Cerebellar cortex (tissue), 1 donor: ENCODE measurements at regions not wholly inside any gene's neighbourhood (a gene's known extent, or its start where the extent isn't known, plus 50 kb on each side); places are given as distances from the start of the nearest gene placed in this dataset.

Experiments
- DNase-seq: peaks from one replicate; pipeline ENCODE4 v3.0.0-alpha.2; 2015; ENCODE audit warnings: low spot score

DNA sequence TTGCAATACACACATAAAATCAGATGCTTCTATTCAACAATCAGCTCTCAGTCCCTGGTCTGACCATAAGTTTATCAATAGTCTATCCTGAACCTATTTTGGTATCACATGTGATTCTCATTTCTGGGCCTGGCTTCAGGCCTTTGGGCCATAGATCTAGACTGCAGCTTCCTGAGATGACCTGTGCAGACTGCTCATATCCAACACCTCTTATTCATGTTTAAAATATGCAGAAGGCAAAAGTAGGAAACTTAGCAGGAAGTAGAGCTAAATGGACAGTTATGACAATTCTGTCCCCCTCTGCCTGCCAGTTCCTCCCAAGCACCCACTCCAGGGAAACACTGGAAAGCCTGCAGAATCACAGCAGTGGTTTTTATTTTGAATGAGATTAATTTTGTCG is 53.3 kb downstream of the C7orf25 start:
- DNase-seq, result no peak

DNA sequence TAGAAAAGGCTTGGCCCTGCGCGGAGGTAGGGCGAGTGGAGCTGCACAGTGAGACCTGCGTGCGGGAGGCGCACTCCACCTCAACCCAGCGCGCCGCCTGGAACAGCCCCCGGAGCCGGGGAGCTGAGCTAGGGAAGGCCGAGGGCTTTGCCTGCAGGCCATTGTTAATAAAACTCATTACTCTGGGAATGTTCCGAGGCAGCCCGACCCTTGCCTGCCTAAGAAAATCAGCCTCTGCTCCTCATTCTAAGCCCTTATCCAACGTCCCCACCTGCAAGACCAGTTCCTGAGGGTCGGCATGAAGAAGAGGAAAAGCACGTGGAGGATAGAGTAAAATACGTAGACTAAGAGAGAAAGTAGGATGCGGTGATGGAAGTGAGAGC is 55.3 kb downstream of the C7orf25 start:
- no peak for DNase-seq

DNA sequence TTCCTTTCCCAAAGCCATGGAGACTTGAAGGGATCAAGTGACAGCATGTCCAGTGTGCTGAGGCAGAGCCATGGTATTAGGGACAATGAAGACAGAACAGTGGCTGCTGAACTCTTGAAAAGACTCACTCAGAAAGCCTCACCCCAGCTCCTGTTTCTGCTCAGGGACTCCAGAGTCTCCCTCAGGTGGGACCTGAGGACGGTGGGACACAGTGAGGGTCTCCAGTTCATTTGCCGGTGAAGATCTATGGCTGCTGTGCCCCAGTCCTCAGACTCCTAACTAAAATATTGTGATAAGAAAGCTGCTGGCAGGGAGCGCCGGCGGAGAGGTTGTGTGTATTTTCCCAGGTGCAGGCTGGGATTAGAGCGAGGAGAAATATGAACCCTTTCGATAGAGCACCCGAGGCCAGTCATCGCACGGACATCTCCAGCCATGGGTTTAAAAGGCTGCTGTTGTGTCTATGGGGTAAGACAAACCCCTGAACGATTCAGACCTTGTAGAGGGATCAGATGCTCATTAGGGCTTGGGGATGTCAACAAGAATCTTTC is 57.2 kb downstream of the C7orf25 start:
- DNase-seq, result no peak

DNA sequence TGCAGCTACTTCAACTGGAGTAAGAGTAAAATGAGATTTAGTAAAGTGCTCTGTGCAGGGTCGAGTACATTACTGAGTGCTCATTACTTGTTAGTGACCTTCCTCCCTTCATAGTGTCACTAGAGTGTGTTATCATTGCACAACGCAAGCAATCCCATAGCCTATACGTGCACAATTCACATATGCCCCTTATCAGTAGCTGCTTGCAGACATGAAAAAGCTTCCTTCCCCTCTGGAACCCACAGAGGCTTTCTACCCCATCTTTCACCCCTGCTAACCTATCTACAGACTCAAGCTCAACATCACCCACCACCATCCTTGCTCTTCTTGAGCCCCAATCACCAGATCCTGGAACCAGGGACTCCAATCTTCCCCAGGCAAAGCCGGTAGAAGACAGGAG is 59.3 kb downstream of the C7orf25 start:
- DNase-seq, result no peak

- DNase-seq, result peak; percentile 45
Measured at GRCh38 chr7:42843205-42843800, 68.6 kb downstream of the C7orf25 start.

- DNase-seq, result no peak
Measured at GRCh38 chr7:42834676-42835075, 77.2 kb downstream of the C7orf25 start.

DNA sequence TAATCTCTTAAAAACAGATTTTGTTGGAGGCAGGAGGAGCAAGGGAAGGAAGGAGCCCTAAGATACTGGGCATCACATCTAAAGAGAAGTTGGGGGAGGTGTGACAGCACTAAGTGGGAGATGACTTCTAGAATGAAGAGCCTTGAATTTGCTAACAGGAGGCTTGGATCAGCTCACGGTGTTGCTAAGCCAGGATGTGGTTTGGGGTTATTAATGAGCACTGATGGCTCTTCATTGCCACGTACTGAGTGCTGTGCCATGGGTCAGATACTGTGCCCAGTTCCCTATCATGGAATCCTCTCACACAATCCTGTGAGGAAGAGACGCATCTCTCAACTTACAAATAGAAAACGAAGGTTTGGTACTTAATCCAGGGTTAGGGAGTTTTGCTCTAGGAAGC is 78.5 kb downstream of the C7orf25 start:
- DNase-seq, result no peak

DNA sequence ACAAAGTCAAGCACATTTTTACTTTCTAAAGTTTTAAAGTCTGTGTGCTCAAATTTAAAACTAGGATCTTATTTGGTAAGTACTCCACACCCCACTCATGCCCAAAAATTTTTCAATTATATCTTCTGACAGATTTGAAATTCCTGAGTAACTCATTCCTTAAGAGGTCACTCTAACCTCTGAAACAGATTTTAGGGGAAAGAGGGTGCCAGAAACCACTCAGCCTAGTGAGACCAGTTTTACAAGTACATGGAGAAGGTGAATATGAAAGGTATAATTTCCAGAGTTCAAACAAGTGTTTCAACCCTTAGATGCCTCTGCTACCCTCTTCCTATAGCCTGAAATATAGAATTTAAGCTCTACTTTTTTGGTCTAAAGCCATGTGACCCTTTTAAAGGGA is 79.2 kb downstream of the C7orf25 start:
- no peak for DNase-seq

DNA sequence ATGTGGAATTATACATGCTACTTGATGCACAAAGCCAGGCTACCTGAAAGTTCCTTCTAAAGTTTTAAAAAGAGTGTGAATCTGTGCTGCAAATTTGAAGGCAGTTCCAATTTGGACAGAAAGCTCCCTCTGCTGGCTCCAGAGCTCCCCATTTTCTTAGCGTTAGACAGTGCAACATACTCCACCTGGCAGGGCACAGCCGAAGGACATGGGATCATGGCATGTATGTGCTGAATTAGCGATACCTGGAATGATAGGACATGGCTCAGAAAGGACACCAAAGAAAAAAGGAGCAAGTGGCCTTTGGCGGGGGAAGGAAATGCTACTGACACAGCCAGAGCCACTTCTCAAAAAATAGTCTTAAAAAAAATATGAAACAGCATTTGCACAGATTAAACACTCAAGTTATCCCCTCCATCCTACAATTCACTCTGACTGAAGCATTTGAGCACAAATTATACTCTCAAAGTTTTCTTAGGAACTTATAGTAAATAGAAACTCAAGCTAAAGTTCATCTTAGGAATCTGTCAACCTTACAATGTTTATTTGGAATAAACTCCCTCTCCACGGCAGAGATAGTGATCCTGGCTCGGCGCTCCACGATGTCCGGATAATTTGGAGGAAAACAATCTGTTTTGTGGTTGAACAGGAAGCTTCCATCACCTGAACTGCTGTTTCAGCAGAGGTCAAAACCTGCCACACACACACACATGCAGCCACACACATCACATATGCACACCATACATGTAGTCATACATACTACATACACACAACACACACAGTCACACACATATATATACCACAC is 80.0 kb downstream of the C7orf25 start:
- DNase-seq, result peak; percentile 34

DNA sequence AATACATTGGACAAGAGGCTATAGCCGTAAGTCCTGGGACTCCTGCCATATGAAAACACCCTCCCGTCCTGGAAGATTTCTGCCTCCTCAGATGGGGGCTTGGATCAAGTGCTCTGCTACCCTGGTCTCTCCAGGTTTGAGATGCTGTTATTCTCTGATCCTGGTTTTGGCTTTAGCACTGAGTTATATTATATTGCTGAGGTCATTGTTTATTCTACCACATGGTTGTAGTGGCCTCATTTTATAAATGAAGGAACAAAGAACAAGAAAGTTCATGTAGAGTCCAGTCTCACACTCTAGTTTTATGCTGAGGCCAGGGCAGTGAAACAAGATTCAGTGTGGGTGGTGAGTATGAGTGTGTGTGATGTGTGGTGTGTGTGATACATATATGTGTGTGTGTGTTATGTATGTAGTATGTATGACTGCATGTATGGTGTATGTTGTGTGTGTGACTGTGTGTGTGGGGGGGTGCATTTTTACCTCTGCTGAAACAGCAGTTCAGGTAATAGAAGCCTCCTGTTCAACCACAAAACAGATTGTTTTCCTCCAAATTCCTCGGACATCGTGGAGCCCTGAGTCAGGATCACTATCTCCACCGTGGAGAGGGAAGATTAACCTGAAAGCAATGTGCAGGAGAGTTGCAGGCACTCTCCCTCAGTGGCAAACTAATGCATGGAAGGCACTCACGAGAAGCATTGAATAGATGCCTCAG is 80.7 kb downstream of the C7orf25 start:
- DNase-seq, result no peak

DNA sequence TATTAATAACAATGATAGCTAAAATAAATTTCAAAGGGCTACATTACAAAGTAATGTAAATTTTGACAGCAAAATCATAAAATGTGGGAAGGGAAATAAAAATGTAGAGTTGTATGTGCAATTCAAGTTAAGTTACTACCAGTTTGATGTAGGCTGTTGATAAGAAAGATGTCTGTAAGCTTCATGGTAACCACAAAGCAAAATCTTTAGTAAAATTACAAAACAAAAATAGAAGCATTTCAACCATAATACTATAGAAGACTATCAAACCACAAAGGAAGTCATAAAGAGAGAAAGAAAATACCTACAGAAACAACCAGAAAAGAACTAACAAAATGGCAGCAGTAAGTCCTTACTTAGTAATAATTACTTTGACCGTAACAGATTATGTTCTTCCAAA is 99.1 kb downstream of the C7orf25 start:
- no peak for DNase-seq

DNA sequence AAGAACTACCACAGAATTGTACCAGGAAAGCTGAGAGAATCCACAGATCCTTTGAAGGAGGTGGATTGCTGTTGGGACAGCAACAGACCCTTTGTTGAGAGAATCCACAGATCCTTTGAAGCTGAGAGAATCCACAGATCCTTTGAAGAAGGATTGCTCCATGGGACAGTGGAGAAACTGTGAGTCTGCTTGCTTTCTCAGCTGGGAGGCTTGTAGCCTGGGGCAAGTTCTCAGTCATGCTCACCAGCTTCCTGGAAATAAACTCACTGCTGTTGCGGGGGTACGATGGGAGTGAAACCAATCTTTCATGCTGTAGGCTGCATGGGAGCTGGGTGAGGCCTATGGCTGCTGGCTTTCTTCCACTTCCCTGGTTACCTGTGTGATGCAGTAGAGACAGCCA is 106.3 kb downstream of the C7orf25 start:
- no peak for DNase-seq

DNA sequence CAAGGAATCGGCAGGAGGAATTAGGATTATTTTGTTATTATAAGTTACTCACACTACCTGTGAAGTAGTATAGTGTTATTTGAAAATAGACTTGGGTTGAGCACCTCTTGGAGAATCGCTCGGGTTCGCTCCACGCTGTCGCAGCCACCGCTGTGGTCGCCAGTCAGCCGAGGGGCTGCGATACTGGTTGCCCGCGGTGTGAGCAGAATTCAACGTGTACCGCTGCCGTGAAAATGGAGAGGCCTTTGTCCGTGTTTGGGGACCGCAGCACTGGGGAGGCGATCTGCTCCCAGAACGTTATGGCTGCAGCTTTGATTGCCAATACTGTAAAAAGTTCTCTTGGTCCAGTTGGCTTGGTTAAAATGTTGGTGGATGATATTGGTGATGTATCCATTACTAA is 117.2 kb downstream of the C7orf25 start:
- DNase-seq, result no peak

DNA sequence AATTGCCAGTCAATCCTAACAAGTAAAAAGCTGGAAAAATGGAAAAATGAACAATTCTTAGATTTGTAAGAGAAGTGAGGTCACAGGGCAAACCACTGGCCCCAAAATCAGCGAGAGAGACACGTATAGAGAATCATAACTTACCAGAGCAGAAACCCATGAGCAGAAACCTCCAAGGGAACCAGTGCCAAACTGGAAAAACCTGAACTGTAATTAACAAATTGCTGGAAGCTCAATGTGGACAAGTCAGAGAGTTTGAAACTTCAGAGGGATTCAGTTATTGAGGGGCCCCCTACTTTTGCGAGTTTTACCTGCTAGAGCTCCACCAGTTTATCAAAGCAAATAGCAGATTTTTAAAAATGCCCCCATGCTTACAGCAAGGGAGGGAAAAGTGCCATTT is 119.0 kb downstream of the C7orf25 start:
- DNase-seq, result no peak

DNA sequence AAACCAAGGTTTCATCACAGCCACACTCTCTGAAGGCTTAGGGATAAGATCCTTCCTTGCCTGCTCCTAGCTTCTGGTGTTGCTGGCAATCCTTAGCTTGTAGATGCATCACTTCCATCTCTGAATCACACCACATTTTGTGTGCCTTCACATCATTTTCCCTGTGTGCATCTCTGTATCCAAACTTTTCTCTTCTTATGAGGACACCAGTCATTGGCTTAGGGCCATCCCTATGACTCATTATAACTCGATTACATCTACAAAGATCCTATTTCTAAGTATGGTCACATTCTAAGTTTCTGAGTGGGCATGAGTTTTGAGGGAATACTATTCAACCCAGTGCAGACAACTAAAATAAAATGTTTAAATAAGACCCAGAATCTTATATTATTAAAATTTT is 121.7 kb downstream of the C7orf25 start:
- DNase-seq, result no peak

- DNase-seq, result no peak
Measured at GRCh38 chr7:42774436-42774835, 137.4 kb downstream of the C7orf25 start.

DNA sequence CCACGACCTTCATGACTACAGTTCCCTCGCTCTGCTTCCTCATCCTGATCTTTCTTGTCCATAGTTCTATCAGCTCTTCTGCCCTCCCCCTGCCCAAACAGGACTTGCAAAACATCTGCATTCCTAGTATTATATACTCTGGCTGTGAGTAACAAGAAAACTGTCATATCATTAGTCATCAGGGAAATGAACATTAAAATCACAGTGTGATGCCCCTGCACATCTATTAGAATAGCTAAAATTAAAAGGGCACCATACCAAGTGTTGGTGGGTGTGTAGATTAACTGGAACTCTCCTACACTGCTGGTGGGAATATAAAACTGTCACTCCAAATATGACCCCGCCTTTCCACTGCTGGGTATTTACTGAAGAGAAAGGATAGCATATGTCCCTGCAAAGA is 141.8 kb downstream of the C7orf25 start:
- no peak for DNase-seq

DNA sequence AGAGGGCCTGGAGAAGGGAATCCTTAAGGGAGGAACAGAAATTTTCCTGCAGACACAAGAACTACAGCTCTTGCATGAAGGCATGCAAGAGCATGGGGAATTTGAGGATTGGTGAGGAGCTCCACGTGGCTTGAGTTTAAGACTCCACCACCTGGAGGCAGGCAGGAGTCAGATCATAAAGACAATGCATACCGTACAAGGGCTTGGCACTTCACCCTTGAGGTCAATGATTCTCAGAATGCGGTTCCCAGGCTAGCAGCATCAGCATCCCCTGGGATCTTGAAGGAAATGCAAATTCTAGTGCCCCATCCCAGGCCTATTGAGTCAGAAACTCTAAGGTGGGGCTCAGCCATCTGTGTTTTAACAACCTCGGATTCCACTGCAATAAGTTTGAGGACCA is 143.8 kb downstream of the C7orf25 start:
- DNase-seq, result no peak

GRCh38 chr7:42766782-42767423 is 145.0 kb downstream of the C7orf25 start:
- no peak for DNase-seq

GRCh38 chr7:42765931-42766330 is 145.9 kb downstream of the C7orf25 start:
- DNase-seq, result no peak

- DNase-seq, result no peak
Measured at GRCh38 chr7:42763137-42763551, 148.7 kb downstream of the C7orf25 start.

DNA sequence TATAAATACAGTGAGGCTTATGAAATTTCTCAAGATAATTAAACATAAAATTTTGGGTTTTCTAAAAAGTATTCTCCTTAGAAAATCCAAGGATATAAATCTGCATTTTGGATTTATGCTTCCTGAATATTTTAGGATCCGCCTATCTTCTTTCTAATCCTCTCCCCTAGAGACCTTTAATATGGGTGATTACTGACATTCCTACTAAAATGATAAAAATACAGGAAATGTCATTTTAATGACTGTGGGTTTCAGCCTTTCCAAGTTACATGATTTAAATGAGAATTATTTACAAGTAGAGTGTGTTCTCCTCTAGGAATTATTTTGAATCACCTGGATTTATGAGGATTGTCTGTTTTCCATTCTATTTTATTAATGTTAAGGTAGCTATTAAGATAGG is 150.4 kb downstream of the C7orf25 start:
- no peak for DNase-seq

DNA sequence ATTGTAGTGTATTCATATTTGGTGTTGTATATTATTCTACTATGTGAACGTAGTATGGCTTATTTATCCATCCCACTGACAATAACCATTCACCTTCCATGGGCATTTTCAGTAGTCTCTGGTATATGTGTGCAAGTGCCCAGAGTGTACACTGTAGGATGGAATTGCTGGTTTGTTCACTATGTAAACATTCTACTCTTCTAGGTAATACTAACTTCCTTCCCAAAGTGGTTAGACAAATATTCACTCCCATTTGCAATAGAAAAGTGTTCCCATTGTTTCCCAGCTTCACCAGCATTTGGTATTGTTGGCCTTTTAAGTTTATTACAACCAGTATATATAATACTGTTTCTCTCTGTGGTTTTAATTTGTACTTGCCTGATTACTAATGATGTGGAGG is 153.7 kb downstream of the C7orf25 start:
- no peak for DNase-seq
